ENCODE measurements at regions not wholly inside any gene's neighbourhood (a gene's known extent, or its start where the extent isn't known, plus 50 kb on each side); places are given as distances from the start of the nearest gene placed in this dataset.

DNA sequence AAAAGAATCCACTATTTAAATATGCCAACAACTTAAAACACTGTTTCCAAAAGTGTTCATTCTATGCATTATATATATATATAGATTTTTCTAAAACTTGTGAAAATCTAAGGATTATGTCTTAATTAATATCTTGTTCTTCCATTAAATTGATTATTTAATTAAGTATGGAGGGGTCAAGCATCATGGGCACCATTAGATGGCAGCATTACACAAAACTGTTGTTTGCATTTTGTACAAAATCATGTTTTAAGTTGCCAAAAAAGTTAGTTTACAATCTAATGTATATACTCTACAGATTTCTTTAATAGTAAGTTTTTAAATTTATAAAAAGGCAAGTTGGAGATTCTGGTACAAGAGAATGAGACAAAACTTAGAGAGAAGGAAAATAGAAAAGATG lies 213.2 kb upstream of the EDNRB start:
- H3K9me2 ChIP-seq (ENCODE audit: insufficient read depth), result no peaks in the 10 kb centered on the region
- H2AFZ ChIP-seq, result no peak overlapping the region
- H3F3A ChIP-seq (replicated peaks; ENCODE audit: low read depth), result no peaks in the 10 kb centered on the region
- Mint-ChIP-seq H3K27ac (no peak overlapping the region), H3K4me3 (no peak overlapping the region), H3K9me3 (no peaks in the 10 kb centered on the region; the same call in 2 of the 3 replicates), H3K27me3 (ENCODE audit: insufficient read depth, low read depth, poor library complexity) (no peaks in the 10 kb centered on the region), H3K4me1 (peaks cover 18% of the 10 kb centered on the region), H3K36me3 (ENCODE audit: low read depth) (no peaks in the 10 kb centered on the region)
- DNase-seq (ENCODE audit: low spot score), result no peak
- no peak overlapping the region for H3K4me2 ChIP-seq
- ATAC-seq, result no peak
- H4K20me1 ChIP-seq (replicated peaks; ENCODE audit: insufficient read depth), result no peaks in the 10 kb centered on the region
- TF ChIP-seq, protein P1, sequence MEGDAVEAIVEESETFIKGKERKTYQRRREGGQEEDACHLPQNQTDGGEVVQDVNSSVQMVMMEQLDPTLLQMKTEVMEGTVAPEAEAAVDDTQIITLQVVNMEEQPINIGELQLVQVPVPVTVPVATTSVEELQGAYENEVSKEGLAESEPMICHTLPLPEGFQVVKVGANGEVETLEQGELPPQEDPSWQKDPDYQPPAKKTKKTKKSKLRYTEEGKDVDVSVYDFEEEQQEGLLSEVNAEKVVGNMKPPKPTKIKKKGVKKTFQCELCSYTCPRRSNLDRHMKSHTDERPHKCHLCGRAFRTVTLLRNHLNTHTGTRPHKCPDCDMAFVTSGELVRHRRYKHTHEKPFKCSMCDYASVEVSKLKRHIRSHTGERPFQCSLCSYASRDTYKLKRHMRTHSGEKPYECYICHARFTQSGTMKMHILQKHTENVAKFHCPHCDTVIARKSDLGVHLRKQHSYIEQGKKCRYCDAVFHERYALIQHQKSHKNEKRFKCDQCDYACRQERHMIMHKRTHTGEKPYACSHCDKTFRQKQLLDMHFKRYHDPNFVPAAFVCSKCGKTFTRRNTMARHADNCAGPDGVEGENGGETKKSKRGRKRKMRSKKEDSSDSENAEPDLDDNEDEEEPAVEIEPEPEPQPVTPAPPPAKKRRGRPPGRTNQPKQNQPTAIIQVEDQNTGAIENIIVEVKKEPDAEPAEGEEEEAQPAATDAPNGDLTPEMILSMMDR (conservative IDR thresholded peaks at IDR 0.05; ENCODE audit: low read depth in 2 of 2), result peak; percentile 50 to 55
- TF ChIP-seq JUNB (IDR thresholded peaks at IDR 0.05; ENCODE audit: unreplicated experiment), result no peak
- no peak for TF ChIP-seq NANOG (IDR thresholded peaks at IDR 0.05; ENCODE audit: borderline replicate concordance)
- no peak overlapping the region for H3K4me3 ChIP-seq
- H3K79me2 ChIP-seq (replicated peaks; ENCODE audit: insufficient read depth), result no peaks in the 10 kb centered on the region
- H3K4me1 ChIP-seq (ENCODE audit: insufficient read depth), result peaks cover 6% of the 10 kb centered on the region; the same call in 1 of the 2 replicates
- H3K36me3 ChIP-seq (ENCODE audit: insufficient read depth), result no peaks in the 10 kb centered on the region
- H3K27me3 ChIP-seq (ENCODE audit: insufficient read depth), result no peaks in the 10 kb centered on the region
- no peak overlapping the region for H3K27ac ChIP-seq (ENCODE audit: low read depth)

DNA sequence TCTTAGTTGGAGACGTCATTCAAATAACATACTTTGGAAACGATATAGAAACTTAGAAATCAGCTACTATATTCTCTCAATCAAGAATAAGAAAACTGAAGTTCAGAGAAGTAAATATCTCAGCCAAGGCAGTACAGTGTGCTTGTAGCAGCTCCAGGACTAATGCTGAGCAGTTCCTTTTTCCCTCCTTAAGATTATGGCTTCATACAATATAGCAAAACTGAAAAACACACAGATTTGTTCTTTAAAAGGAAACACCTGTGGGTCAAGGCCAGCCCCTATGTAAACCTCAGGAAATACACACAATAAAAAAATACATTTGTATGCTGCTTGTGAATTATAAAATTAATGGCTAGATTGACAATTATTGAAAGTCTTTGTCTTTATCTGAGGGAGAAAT lies 212.7 kb upstream of the EDNRB start:
- Histone ChIP-seq H3K27me3 (ENCODE audit: insufficient read depth) (no peaks in the 10 kb centered on the region), H3K4me1 (ENCODE audit: insufficient read depth) (peaks cover 6% of the 10 kb centered on the region; the same call in 1 of the 2 replicates), H3K4me2 (no peak overlapping the region), H4K20me1 (replicated peaks; ENCODE audit: insufficient read depth) (no peaks in the 10 kb centered on the region), H3K79me2 (replicated peaks; ENCODE audit: insufficient read depth) (no peaks in the 10 kb centered on the region), H3K36me3 (ENCODE audit: insufficient read depth) (no peaks in the 10 kb centered on the region; the same call in 1 of the 2 replicates), H2AFZ (no peak overlapping the region), H3K27ac (ENCODE audit: low read depth) (no peak overlapping the region), H3K9me2 (ENCODE audit: insufficient read depth) (no peaks in the 10 kb centered on the region), H3K4me3 (no peak overlapping the region), H3F3A (replicated peaks; ENCODE audit: low read depth) (no peaks in the 10 kb centered on the region)
- Mint-ChIP-seq H3K36me3 (ENCODE audit: low read depth) (no peaks in the 10 kb centered on the region), H3K27me3 (ENCODE audit: insufficient read depth, low read depth, poor library complexity) (no peaks in the 10 kb centered on the region), H3K27ac (no peak overlapping the region), H3K9me3 (no peaks in the 10 kb centered on the region; the same call in 2 of the 3 replicates), H3K4me3 (no peak overlapping the region), H3K4me1 (peaks cover 18% of the 10 kb centered on the region)
- no peak for DNase-seq (ENCODE audit: low spot score)
- no peak for ATAC-seq
- TF ChIP-seq ZNF331 (CRISPR knock-in tag; IDR thresholded peaks at IDR 0.05; ENCODE audit: low read depth) (no peak), EZH2phosphoT487 (IDR thresholded peaks at IDR 0.05; ENCODE audit: unreplicated experiment) (no peak)
- TF ChIP-seq, protein P2, sequence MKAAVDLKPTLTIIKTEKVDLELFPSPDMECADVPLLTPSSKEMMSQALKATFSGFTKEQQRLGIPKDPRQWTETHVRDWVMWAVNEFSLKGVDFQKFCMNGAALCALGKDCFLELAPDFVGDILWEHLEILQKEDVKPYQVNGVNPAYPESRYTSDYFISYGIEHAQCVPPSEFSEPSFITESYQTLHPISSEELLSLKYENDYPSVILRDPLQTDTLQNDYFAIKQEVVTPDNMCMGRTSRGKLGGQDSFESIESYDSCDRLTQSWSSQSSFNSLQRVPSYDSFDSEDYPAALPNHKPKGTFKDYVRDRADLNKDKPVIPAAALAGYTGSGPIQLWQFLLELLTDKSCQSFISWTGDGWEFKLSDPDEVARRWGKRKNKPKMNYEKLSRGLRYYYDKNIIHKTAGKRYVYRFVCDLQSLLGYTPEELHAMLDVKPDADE (IDR thresholded peaks at IDR 0.05), result no peak

DNA sequence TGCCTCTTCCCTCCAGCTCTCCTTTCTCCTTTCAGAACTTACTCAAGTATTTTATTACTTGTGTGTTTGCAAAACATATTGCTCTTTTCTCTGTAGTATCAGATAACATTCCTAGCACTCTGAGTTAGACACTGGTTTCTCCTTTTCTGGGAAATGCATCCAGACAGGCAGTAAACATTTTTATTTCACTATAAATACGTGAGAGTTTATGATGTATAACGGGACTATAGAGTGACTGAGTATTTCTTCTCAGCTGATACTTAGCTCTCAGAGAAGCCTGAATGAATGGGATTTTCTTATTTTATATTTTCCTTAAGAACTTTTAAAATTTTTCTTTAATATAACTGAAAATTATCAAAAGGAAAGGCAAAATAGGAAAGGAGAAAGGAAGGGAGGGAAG lies 211.2 kb upstream of the EDNRB start:
- peaks cover 18% of the 10 kb centered on the region for H3K4me1 Mint-ChIP-seq
- no peaks in the 10 kb centered on the region for H3K27me3 Mint-ChIP-seq (ENCODE audit: insufficient read depth, low read depth, poor library complexity)
- H3K36me3 Mint-ChIP-seq (ENCODE audit: low read depth), result no peaks in the 10 kb centered on the region; the same call in 2 of the 3 replicates
- H3K27me3 ChIP-seq (ENCODE audit: insufficient read depth), result no peaks in the 10 kb centered on the region
- H3K4me2 ChIP-seq, result no peak overlapping the region
- H4K20me1 ChIP-seq (replicated peaks; ENCODE audit: insufficient read depth), result no peaks in the 10 kb centered on the region
- H3K4me3 ChIP-seq, result no peak overlapping the region
- no peak overlapping the region for H3K27ac ChIP-seq (ENCODE audit: low read depth)
- no peak overlapping the region for H3K27ac Mint-ChIP-seq
- no peak for ATAC-seq
- DNase-seq (ENCODE audit: low spot score), result no peak
- no peaks in the 10 kb centered on the region for H3F3A ChIP-seq (replicated peaks; ENCODE audit: low read depth)
- no peak overlapping the region for H2AFZ ChIP-seq
- H3K4me3 Mint-ChIP-seq, result no peak overlapping the region
- no peaks in the 10 kb centered on the region; the same call in 2 of the 3 replicates for H3K9me3 Mint-ChIP-seq
- no peaks in the 10 kb centered on the region for H3K79me2 ChIP-seq (replicated peaks; ENCODE audit: insufficient read depth)
- H3K9me2 ChIP-seq (ENCODE audit: insufficient read depth), result no peaks in the 10 kb centered on the region
- H3K4me1 ChIP-seq (ENCODE audit: insufficient read depth), result peaks cover 6% of the 10 kb centered on the region; the same call in 1 of the 2 replicates
- H3K36me3 ChIP-seq (ENCODE audit: insufficient read depth), result no peaks in the 10 kb centered on the region; the same call in 1 of the 2 replicates
- TF ChIP-seq, protein P1 (conservative IDR thresholded peaks at IDR 0.05; ENCODE audit: low read depth in 2 of 2), result no peak
- TF ChIP-seq, protein P2 (IDR thresholded peaks at IDR 0.05), result no peak
- TF ChIP-seq ZNF114 (CRISPR knock-in tag; IDR thresholded peaks at IDR 0.05) (no peak), CREB1 (CRISPR knock-in tag; IDR thresholded peaks at IDR 0.05; ENCODE audit: low read depth) (no peak), REST (IDR thresholded peaks at IDR 0.05; ENCODE audit: unreplicated experiment) (no peak), POLR2AphosphoS5 (IDR thresholded peaks at IDR 0.05; ENCODE audit: low read depth) (no peak)

Data from GM23338 (cell line).